ENCODE measurements at regions not wholly inside any gene's neighbourhood (a gene's known extent, or its start where the extent isn't known, plus 50 kb on each side); places are given as distances from the start of the nearest gene placed in this dataset.

- no peaks in the 10 kb centered on the region for H3K36me3 ChIP-seq (ENCODE audit: low read depth)
- no peak for DNase-seq
- intact Hi-C loops (cut with DNase I, micrococcal nuclease), result loop anchor here in 1 of 2 donors (10.0 kb wide), 1 partner anchor 290 kb away; no protein-coding TSS in a partner anchor
Measured at GRCh38 chr6:87945181-87945580, 102.5 kb upstream of the SPACA1 start.

GRCh38 chr6:87944541-87944954, 103.1 kb upstream of the SPACA1 start:
- no peaks in the 10 kb centered on the region for H3K9me3 ChIP-seq
- no peak for TF ChIP-seq CTCF (IDR thresholded peaks at IDR 0.05)
- no peaks in the 10 kb centered on the region for H3K4me1 ChIP-seq (ENCODE audit: low read depth)
- ATAC-seq (peak; percentile 51), DNase-seq (peak; percentile 30 to 54 (median 37))
- H3K4me3 ChIP-seq, result no peak overlapping the region
- intact Hi-C loops (cut with DNase I, micrococcal nuclease), result loop anchor here in 1 of 2 donors (10.0 kb wide), 1 partner anchor 290 kb away; no protein-coding TSS in a partner anchor
- no peaks in the 10 kb centered on the region for H3K36me3 ChIP-seq (ENCODE audit: low read depth)

More at GRCh38 chr6:87945181-87945580, 102.5 kb upstream of the SPACA1 start:
- no peak for TF ChIP-seq CTCF (IDR thresholded peaks at IDR 0.05)
- Histone ChIP-seq H3K4me1 (ENCODE audit: low read depth) (no peaks in the 10 kb centered on the region), H3K9me3 (no peaks in the 10 kb centered on the region), H3K4me3 (no peak overlapping the region)
- ATAC-seq, result no peak

GRCh38 chr6:87943191-87943590, 104.5 kb upstream of the SPACA1 start:
- Histone ChIP-seq H3K4me3 (no peak overlapping the region), H3K4me1 (ENCODE audit: low read depth) (no peaks in the 10 kb centered on the region), H3K9me3 (no peaks in the 10 kb centered on the region), H3K36me3 (ENCODE audit: low read depth) (no peaks in the 10 kb centered on the region)
- no peak for DNase-seq
- intact Hi-C loops (cut with DNase I, micrococcal nuclease), result loop anchor here in 1 of 2 donors (10.0 kb wide), 1 partner anchor 292 kb away; no protein-coding TSS in a partner anchor
- TF ChIP-seq CTCF (IDR thresholded peaks at IDR 0.05), result no peak
- no peak for ATAC-seq

GRCh38 chr6:87941556-87942358, 105.9 kb upstream of the SPACA1 start:
- Histone ChIP-seq H3K4me3 (no peak overlapping the region), H3K36me3 (ENCODE audit: low read depth) (no peaks in the 10 kb centered on the region), H3K9me3 (no peaks in the 10 kb centered on the region), H3K4me1 (ENCODE audit: low read depth) (no peaks in the 10 kb centered on the region)
- ATAC-seq (no peak), DNase-seq (no peak)
- intact Hi-C loops (cut with DNase I, micrococcal nuclease), result loop anchor here in 1 of 2 donors (10.0 kb wide), 1 partner anchor 293 kb away; no protein-coding TSS in a partner anchor
- TF ChIP-seq CTCF (IDR thresholded peaks at IDR 0.05), result no peak

GRCh38 chr6:87939776-87940175, 107.9 kb upstream of the SPACA1 start:
- H3K9me3 ChIP-seq, result no peaks in the 10 kb centered on the region
- intact Hi-C loops (cut with DNase I, micrococcal nuclease), result loop anchor here (10.0 kb wide), 2 partner anchors 225 to 295 kb away; partner anchors contain the start of gene CNR1 (in 2 of the 2)
- no peaks in the 10 kb centered on the region for H3K4me1 ChIP-seq (ENCODE audit: low read depth)
- H3K36me3 ChIP-seq (ENCODE audit: low read depth), result no peaks in the 10 kb centered on the region
- DNase-seq (no peak), ATAC-seq (no peak)
- no peak for TF ChIP-seq CTCF (IDR thresholded peaks at IDR 0.05)
- H3K4me3 ChIP-seq, result no peak overlapping the region

Measured in mucosa of descending colon (tissue), 3 donors.